C4-2B (cell line): ENCODE measurements at regions not wholly inside any gene's neighbourhood (a gene's known extent, or its start where the extent isn't known, plus 50 kb on each side); places are given as distances from the start of the nearest gene placed in this dataset.

Experiments
- ZFX ChIP-seq: fragments of 450-650 bp; IDR thresholded peaks from 2 replicates; pipeline ENCODE4 v1.6.1; 2017
- TF ChIP-seq, protein P1 (sequence below): fragments of 450-650 bp; conservative IDR thresholded peaks from 2 replicates; pipeline ENCODE4 v1.5.1; 2017; ENCODE audit warnings: mild to moderate bottlenecking

DNA sequence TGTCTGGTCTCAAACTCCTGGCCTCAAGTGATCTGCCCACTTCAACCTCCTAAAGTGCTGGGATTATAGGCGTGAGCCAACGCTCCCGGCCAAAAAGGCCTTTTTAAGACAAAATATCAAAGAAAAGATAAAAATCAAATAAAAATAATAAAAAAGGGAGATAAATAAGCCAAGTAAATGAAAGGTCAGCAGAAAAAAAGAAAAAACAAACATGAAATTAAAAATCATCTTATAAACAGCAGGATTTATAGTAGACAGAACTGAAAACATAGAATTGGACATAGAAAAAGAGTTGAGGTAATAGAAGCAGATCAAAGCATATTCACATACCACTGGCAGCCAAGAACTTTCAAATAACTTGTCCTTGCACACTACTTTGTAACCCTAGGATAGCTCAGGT lies 983.4 kb downstream of the ROBO2 start:
- TF ChIP-seq, protein P1, sequence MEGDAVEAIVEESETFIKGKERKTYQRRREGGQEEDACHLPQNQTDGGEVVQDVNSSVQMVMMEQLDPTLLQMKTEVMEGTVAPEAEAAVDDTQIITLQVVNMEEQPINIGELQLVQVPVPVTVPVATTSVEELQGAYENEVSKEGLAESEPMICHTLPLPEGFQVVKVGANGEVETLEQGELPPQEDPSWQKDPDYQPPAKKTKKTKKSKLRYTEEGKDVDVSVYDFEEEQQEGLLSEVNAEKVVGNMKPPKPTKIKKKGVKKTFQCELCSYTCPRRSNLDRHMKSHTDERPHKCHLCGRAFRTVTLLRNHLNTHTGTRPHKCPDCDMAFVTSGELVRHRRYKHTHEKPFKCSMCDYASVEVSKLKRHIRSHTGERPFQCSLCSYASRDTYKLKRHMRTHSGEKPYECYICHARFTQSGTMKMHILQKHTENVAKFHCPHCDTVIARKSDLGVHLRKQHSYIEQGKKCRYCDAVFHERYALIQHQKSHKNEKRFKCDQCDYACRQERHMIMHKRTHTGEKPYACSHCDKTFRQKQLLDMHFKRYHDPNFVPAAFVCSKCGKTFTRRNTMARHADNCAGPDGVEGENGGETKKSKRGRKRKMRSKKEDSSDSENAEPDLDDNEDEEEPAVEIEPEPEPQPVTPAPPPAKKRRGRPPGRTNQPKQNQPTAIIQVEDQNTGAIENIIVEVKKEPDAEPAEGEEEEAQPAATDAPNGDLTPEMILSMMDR: no peak
- no peak for TF ChIP-seq ZFX
